OCI-LY1 (cell line): ENCODE measurements at regions not wholly inside any gene's neighbourhood (a gene's known extent, or its start where the extent isn't known, plus 50 kb on each side); places are given as distances from the start of the nearest gene placed in this dataset.

Source experiments
- EZH2 ChIP-seq: fragments of 200-600 bp; sonication (generic), shearing (Covaris generic); IDR thresholded peaks from 2 replicates; pipeline ENCODE4 v1.8.0; 2017; ENCODE audit warnings: borderline replicate concordance, mixed run types, mild to moderate bottlenecking, antibody characterized with exemption, low read length, moderate library complexity, mixed read lengths
- TF ChIP-seq, protein P1 (sequence below): fragments of 200-600 bp; sonication (generic), shearing (Covaris generic); IDR thresholded peaks from 2 replicates; pipeline ENCODE4 v1.5.1; 2017; ENCODE audit warnings: mild to moderate bottlenecking, antibody characterized with exemption, low read length, moderate library complexity, mixed read lengths

DNA sequence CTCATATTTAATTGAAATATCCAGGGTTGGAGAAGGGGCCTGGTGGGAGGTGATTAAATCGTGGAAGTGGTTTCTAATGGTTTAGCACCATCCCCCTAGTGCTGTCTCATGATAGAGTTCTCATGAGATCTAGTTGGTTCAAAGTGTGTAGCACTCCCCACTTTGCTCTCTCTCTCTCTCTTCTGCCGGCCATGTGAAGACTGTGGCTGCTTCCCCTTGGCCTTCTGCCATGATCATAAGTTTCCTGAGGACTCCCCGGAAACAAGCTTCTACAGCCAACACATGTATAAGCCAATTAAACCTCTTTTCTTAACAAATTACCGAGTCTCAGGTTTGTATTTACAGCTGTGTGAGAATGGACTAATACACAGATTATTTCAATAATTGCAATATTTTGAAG is 305.8 kb upstream of the KCND2 start:
- TF ChIP-seq, protein P1, sequence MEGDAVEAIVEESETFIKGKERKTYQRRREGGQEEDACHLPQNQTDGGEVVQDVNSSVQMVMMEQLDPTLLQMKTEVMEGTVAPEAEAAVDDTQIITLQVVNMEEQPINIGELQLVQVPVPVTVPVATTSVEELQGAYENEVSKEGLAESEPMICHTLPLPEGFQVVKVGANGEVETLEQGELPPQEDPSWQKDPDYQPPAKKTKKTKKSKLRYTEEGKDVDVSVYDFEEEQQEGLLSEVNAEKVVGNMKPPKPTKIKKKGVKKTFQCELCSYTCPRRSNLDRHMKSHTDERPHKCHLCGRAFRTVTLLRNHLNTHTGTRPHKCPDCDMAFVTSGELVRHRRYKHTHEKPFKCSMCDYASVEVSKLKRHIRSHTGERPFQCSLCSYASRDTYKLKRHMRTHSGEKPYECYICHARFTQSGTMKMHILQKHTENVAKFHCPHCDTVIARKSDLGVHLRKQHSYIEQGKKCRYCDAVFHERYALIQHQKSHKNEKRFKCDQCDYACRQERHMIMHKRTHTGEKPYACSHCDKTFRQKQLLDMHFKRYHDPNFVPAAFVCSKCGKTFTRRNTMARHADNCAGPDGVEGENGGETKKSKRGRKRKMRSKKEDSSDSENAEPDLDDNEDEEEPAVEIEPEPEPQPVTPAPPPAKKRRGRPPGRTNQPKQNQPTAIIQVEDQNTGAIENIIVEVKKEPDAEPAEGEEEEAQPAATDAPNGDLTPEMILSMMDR = no peak
- no peak for TF ChIP-seq EZH2
